ENCODE measurements at regions not wholly inside any gene's neighbourhood (a gene's known extent, or its start where the extent isn't known, plus 50 kb on each side); places are given as distances from the start of the nearest gene placed in this dataset.

DNA sequence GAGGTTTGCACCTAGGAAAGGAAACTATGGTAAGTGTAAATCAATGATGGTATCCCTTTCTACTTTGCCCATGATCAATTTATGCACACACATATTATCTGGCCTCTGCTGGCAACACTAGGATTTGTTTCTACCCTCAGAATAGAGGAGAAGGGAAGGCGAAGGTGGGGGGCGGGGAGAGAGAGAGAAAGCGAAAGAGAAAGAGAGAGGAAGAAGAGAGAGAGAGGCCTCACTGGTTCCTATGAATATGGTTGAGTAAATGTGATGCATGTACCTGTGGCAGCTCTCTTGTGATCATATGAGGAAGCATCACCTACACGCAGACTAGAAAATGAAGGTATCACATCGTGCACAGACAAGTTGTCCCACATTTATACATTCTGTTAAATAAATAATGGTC is 882.0 kb upstream of the SLITRK6 start:
- TF ChIP-seq EP300 (IDR thresholded peaks at IDR 0.05) = no peak
- TF ChIP-seq, protein P1, sequence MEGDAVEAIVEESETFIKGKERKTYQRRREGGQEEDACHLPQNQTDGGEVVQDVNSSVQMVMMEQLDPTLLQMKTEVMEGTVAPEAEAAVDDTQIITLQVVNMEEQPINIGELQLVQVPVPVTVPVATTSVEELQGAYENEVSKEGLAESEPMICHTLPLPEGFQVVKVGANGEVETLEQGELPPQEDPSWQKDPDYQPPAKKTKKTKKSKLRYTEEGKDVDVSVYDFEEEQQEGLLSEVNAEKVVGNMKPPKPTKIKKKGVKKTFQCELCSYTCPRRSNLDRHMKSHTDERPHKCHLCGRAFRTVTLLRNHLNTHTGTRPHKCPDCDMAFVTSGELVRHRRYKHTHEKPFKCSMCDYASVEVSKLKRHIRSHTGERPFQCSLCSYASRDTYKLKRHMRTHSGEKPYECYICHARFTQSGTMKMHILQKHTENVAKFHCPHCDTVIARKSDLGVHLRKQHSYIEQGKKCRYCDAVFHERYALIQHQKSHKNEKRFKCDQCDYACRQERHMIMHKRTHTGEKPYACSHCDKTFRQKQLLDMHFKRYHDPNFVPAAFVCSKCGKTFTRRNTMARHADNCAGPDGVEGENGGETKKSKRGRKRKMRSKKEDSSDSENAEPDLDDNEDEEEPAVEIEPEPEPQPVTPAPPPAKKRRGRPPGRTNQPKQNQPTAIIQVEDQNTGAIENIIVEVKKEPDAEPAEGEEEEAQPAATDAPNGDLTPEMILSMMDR (IDR thresholded peaks at IDR 0.05) = no peak
